ENCODE measurements at regions not wholly inside any gene's neighbourhood (a gene's known extent, or its start where the extent isn't known, plus 50 kb on each side); places are given as distances from the start of the nearest gene placed in this dataset.

DNA sequence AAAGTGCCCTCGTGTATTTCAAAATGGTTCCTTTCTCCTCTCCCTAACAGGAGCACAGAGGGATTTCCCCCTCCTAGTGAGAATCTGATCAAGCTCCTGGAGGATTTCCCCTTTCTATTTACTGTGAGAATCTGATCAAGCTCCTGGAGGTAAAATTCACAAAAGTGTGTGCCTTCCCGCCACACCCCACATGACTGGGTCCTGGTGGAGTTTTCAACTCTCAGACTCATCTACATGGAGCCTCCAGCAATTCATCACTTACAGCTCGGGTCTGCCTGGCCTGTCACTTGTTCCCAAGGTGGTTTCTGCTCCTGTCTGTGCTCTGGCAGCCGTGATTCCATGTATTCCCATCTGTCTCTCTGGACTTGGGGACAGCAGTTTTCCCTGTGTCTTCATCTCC is 590.7 kb downstream of the FBXO15 start (continued):
- TF ChIP-seq, protein P1, sequence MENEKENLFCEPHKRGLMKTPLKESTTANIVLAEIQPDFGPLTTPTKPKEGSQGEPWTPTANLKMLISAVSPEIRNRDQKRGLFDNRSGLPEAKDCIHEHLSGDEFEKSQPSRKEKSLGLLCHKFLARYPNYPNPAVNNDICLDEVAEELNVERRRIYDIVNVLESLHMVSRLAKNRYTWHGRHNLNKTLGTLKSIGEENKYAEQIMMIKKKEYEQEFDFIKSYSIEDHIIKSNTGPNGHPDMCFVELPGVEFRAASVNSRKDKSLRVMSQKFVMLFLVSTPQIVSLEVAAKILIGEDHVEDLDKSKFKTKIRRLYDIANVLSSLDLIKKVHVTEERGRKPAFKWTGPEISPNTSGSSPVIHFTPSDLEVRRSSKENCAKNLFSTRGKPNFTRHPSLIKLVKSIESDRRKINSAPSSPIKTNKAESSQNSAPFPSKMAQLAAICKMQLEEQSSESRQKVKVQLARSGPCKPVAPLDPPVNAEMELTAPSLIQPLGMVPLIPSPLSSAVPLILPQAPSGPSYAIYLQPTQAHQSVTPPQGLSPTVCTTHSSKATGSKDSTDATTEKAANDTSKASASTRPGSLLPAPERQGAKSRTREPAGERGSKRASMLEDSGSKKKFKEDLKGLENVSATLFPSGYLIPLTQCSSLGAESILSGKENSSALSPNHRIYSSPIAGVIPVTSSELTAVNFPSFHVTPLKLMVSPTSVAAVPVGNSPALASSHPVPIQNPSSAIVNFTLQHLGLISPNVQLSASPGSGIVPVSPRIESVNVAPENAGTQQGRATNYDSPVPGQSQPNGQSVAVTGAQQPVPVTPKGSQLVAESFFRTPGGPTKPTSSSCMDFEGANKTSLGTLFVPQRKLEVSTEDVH (IDR thresholded peaks at IDR 0.05; ENCODE audit: low read depth, partially characterized antibody) = no peak
- TF ChIP-seq CBFB (IDR thresholded peaks at IDR 0.05; ENCODE audit: low read depth) (no peak), SP1 (IDR thresholded peaks at IDR 0.05; ENCODE audit: low read depth, low read length) (no peak), HDAC6 (IDR thresholded peaks at IDR 0.05; ENCODE audit: unreplicated experiment) (no peak), IRF4 (IDR thresholded peaks at IDR 0.05; ENCODE audit: low read depth, low read length) (no peak), EED (IDR thresholded peaks at IDR 0.05; ENCODE audit: low read depth) (no peak), NRF1 (conservative IDR thresholded peaks at IDR 0.05; ENCODE audit: low read depth, low read length) (no peak), SUPT20H (IDR thresholded peaks at IDR 0.05; ENCODE audit: borderline replicate concordance, control insufficient read depth, low read depth, low read length) (no peak)
- TF ChIP-seq, protein P2, sequence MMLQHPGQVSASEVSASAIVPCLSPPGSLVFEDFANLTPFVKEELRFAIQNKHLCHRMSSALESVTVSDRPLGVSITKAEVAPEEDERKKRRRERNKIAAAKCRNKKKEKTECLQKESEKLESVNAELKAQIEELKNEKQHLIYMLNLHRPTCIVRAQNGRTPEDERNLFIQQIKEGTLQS (IDR thresholded peaks at IDR 0.05; ENCODE audit: borderline replicate concordance, extremely low read depth, low read depth, low read length) = no peak

DNA sequence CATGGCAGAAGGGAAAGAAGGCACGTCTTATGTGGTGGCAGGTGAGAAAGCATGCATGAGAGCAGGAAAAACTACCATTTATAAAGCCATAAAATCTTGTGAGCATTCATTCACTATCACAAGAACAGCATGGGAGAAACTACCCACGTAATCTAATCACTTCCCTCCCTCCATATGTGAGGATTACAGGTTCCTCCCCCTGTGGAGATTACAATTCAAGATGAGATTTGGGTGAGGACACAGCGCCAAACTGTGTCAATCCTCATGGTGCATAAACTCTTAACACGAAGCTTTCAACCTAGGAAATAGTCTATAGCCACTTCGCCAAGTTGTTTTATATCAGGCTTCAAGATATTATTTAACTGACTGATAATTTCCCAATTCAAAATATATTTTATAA is 595.5 kb downstream of the FBXO15 start:
- Histone ChIP-seq H2AFZ (ENCODE audit: control insufficient read depth, low read depth, low read length) (no peak overlapping the region), H3K4me3 (no peak overlapping the region), H3K27me3 (replicated peaks in 1 of 2; ENCODE audit: control insufficient read depth in 2 of 2, insufficient read depth in 2 of 2, low read length in 1 of 2) (no peaks in the 10 kb centered on the region), H3K79me2 (ENCODE audit: control insufficient read depth, insufficient read depth, low read length) (no peaks in the 10 kb centered on the region), H3K36me3 (ENCODE audit: control insufficient read depth in 2 of 2, insufficient read depth in 2 of 2, low read length in 1 of 2) (no peaks in the 10 kb centered on the region), H3K27ac (ENCODE audit: control insufficient read depth, insufficient read depth) (no peak overlapping the region), H3K9ac (ENCODE audit: control insufficient read depth, insufficient read depth, low read length) (no peak overlapping the region), H3K9me3 (replicated peaks; ENCODE audit: control insufficient read depth, insufficient read depth, low read length) (no peaks in the 10 kb centered on the region), H4K20me1 (ENCODE audit: control insufficient read depth, insufficient read depth) (no peaks in the 10 kb centered on the region), H3K4me1 (ENCODE audit: control insufficient read depth, insufficient read depth, low read length) (no peaks in the 10 kb centered on the region), H3K4me2 (ENCODE audit: control insufficient read depth, insufficient read depth) (no peak overlapping the region)
- ChIA-PET CTCF (no interaction called here), SMC1A (ENCODE audit: uncharacterized antibody, unreplicated experiment) (no interaction called here), RAD21 (ENCODE audit: unreplicated experiment) (no interaction called here), POLR2A (no interaction called here)
- in situ Hi-C loops (cut with MboI) (no loop called here), intact Hi-C loops (cut with micrococcal nuclease; ENCODE audit: unreplicated experiment) (no loop called here)
- TF ChIP-seq TAF1 (IDR thresholded peaks at IDR 0.05; ENCODE audit: borderline replicate concordance, low read depth, low read length) (no peak), SUZ12 (IDR thresholded peaks at IDR 0.05; ENCODE audit: unreplicated experiment) (no peak), ZZZ3 (IDR thresholded peaks at IDR 0.05; ENCODE audit: control insufficient read depth, insufficient read length, low read depth) (no peak), NBN (IDR thresholded peaks at IDR 0.05) (no peak)
- TF ChIP-seq, protein P3, sequence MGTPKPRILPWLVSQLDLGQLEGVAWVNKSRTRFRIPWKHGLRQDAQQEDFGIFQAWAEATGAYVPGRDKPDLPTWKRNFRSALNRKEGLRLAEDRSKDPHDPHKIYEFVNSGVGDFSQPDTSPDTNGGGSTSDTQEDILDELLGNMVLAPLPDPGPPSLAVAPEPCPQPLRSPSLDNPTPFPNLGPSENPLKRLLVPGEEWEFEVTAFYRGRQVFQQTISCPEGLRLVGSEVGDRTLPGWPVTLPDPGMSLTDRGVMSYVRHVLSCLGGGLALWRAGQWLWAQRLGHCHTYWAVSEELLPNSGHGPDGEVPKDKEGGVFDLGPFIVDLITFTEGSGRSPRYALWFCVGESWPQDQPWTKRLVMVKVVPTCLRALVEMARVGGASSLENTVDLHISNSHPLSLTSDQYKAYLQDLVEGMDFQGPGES (IDR thresholded peaks at IDR 0.05) = no peak
- WGBS (ENCODE audit: insufficient coverage, insufficient replicate concordance, low lambda C conversion rate, missing lambda C conversion rate) = 16% methylated on average over 5 of the region's 5 CpGs
- no TSS peak for BruUV-seq (replicated peaks)
- FAIRE-seq (no peak), DNase-seq (ENCODE audit: low read depth, low spot score) (no peak), ATAC-seq (no peak)
